Left forelimb (tissue), 1 donor: ENCODE measurements at regions not wholly inside any gene's neighbourhood (a gene's known extent, or its start where the extent isn't known, plus 50 kb on each side); places are given as distances from the start of the nearest gene placed in this dataset.
A peak's percentile ranks its signal among the peaks of the same experiment; 100 is the strongest.
"Not testable (repeated sequence)": the region's sequence is repeated elsewhere in the genome, so short reads cannot be mapped to it uniquely, and the experiment has no call there.

Experiments
- DNase-seq: peaks from one replicate; pipeline ENCODE4 v3.0.0-alpha.2; 2018; ENCODE audit warnings: low spot score

- DNase-seq = no peak
Observed at GRCh38 chr20:29763821-29764511, 1493.5 kb upstream of the DEFB115 start.

GRCh38 chr20:29764922-29765610 lies 1492.4 kb upstream of the DEFB115 start:
- not testable (repeated sequence) for DNase-seq

- not testable (repeated sequence) for DNase-seq
Observed at GRCh38 chr20:29778033-29778432, 1479.4 kb upstream of the DEFB115 start.

- DNase-seq = not testable (repeated sequence)
Observed at GRCh38 chr20:29781217-29781616, 1476.2 kb upstream of the DEFB115 start.

GRCh38 chr20:29781891-29782290 lies 1475.6 kb upstream of the DEFB115 start:
- not testable (repeated sequence) for DNase-seq

- not testable (repeated sequence) for DNase-seq
Observed at GRCh38 chr20:29787456-29787855, 1470.0 kb upstream of the DEFB115 start.

- no peak for DNase-seq
Observed at GRCh38 chr20:29790510-29790909, 1467.0 kb upstream of the DEFB115 start.

- DNase-seq = not testable (repeated sequence)
Observed at GRCh38 chr20:29831508-29831907, 1426.0 kb upstream of the DEFB115 start.

- DNase-seq = not testable (repeated sequence)
Observed at GRCh38 chr20:29868014-29868413, 1389.5 kb upstream of the DEFB115 start.

- not testable (repeated sequence) for DNase-seq
Observed at GRCh38 chr20:29868688-29869087, 1388.8 kb upstream of the DEFB115 start.

GRCh38 chr20:29871816-29872215 lies 1385.6 kb upstream of the DEFB115 start:
- not testable (repeated sequence) for DNase-seq

- DNase-seq = peak; percentile 66
Observed at GRCh38 chr20:29873946-29874345, 1383.5 kb upstream of the DEFB115 start.

- no peak for DNase-seq
Observed at GRCh38 chr20:29874476-29875202, 1382.8 kb upstream of the DEFB115 start.

- DNase-seq = not testable (repeated sequence)
Observed at GRCh38 chr20:29875321-29876083, 1382.0 kb upstream of the DEFB115 start.

- not testable (repeated sequence) for DNase-seq
Observed at GRCh38 chr20:29876084-29876910, 1381.2 kb upstream of the DEFB115 start.

- DNase-seq = no peak
Observed at GRCh38 chr20:29876911-29877285, 1380.6 kb upstream of the DEFB115 start.

- not testable (repeated sequence) for DNase-seq
Observed at GRCh38 chr20:29877411-29878280, 1379.8 kb upstream of the DEFB115 start.

- DNase-seq = no peak
Observed at GRCh38 chr20:29878281-29878741, 1379.2 kb upstream of the DEFB115 start.

GRCh38 chr20:29878777-29879442 lies 1378.6 kb upstream of the DEFB115 start:
- peak; percentile 70 for DNase-seq
